NCI-H1092 (cell line): ENCODE measurements at regions not wholly inside any gene's neighbourhood (a gene's known extent, or its start where the extent isn't known, plus 50 kb on each side); places are given as distances from the start of the nearest gene placed in this dataset.
A peak's percentile ranks its signal among the peaks of the same experiment; 100 is the strongest.
"Not testable (repeated sequence)": the region's sequence is repeated elsewhere in the genome, so short reads cannot be mapped to it uniquely, and the experiment has no call there.

Experiments used
- DNase-seq: peaks from one replicate; lab custom pipeline; 2025; lab: John Stamatoyannopoulos, UW

- DNase-seq = no peak
Observed at GRCh38 chr22:26927821-26928220, 270.4 kb downstream of the MIAT start.

- no peak for DNase-seq
Observed at GRCh38 chr22:26931471-26931870, 274.1 kb downstream of the MIAT start.

- DNase-seq = no peak
Observed at GRCh38 chr22:26933105-26933590, 275.8 kb downstream of the MIAT start.

GRCh38 chr22:26937213-26937612 is 279.8 kb downstream of the MIAT start:
- DNase-seq = no peak

GRCh38 chr22:26939466-26939865 is 282.1 kb downstream of the MIAT start:
- DNase-seq = no peak

- no peak for DNase-seq
Observed at GRCh38 chr22:26941896-26942636, 284.7 kb downstream of the MIAT start.

GRCh38 chr22:26942637-26942957 is 285.2 kb downstream of the MIAT start:
- no peak for DNase-seq

- DNase-seq = no peak
Observed at GRCh38 chr22:26945565-26945964, 288.2 kb downstream of the MIAT start.

- DNase-seq = no peak
Observed at GRCh38 chr22:26949193-26949592, 291.8 kb downstream of the MIAT start.

- not testable (repeated sequence) for DNase-seq
Observed at GRCh38 chr22:26951139-26951538, 293.8 kb downstream of the MIAT start.

GRCh38 chr22:26952004-26952403 is 294.6 kb downstream of the MIAT start:
- DNase-seq = no peak

- no peak for DNase-seq
Observed at GRCh38 chr22:26952451-26953011, 295.1 kb downstream of the MIAT start.

GRCh38 chr22:26953012-26953883 is 295.9 kb downstream of the MIAT start:
- DNase-seq = no peak

GRCh38 chr22:26956371-26956770 is 299.0 kb downstream of the MIAT start:
- DNase-seq = peak; percentile 65

- no peak for DNase-seq
Observed at GRCh38 chr22:26957176-26957575, 299.8 kb downstream of the MIAT start.

GRCh38 chr22:26957897-26958296 is 300.5 kb downstream of the MIAT start:
- no peak for DNase-seq

- DNase-seq = no peak
Observed at GRCh38 chr22:26958378-26958777, 301.0 kb downstream of the MIAT start.

- DNase-seq = no peak
Observed at GRCh38 chr22:26964642-26965041, 307.3 kb downstream of the MIAT start.

GRCh38 chr22:26967282-26967681 is 309.9 kb downstream of the MIAT start:
- DNase-seq = no peak

- no peak for DNase-seq
Observed at GRCh38 chr22:26968859-26969523, 311.6 kb downstream of the MIAT start.

GRCh38 chr22:26970809-26971394 is 313.5 kb downstream of the MIAT start:
- DNase-seq = no peak

GRCh38 chr22:26972286-26972685 is 314.9 kb downstream of the MIAT start:
- DNase-seq = no peak
